Type B pancreatic cell (in vitro differentiated cells): ENCODE measurements at regions not wholly inside any gene's neighbourhood (a gene's known extent, or its start where the extent isn't known, plus 50 kb on each side); places are given as distances from the start of the nearest gene placed in this dataset.

Experiments
- DNase-seq: peaks from one replicate; pipeline ENCODE4 v3.0.0; 2021; ENCODE audit warnings: mixed read lengths; ENCODE audit not compliant: unreplicated experiment; ENCODE audit errors: extremely low spot score
- H3K27ac Mint-ChIP-seq: 2 replicates; pipeline ENCODE4 v1.8.0; 2021; ENCODE audit warnings: mild to moderate bottlenecking, mixed read lengths
- H3K27me3 Mint-ChIP-seq: 2 replicates; pipeline ENCODE4 v1.8.0; 2021; ENCODE audit warnings: mixed read lengths
- H3K36me3 Mint-ChIP-seq: 2 replicates; pipeline ENCODE4 v1.8.0; 2021; ENCODE audit warnings: mixed read lengths
- H3K4me1 Mint-ChIP-seq: one replicate; pipeline ENCODE4 v1.8.0; 2021; ENCODE audit warnings: mixed read lengths; ENCODE audit not compliant: unreplicated experiment
- H3K4me3 Mint-ChIP-seq: 2 replicates; pipeline ENCODE4 v1.8.0; 2021; ENCODE audit warnings: mild to moderate bottlenecking, mixed read lengths
- H3K9me3 Mint-ChIP-seq: 2 replicates; pipeline ENCODE4 v1.8.0; 2021; ENCODE audit warnings: mixed read lengths
- TF ChIP-seq, protein P1 (sequence below): fragments of 200-600 bp; sonication (generic); conservative IDR thresholded peaks from 2 replicates; pipeline ENCODE4 v1.5.0; 2021; ENCODE audit warnings: antibody characterized with exemption, mild to moderate bottlenecking

DNA sequence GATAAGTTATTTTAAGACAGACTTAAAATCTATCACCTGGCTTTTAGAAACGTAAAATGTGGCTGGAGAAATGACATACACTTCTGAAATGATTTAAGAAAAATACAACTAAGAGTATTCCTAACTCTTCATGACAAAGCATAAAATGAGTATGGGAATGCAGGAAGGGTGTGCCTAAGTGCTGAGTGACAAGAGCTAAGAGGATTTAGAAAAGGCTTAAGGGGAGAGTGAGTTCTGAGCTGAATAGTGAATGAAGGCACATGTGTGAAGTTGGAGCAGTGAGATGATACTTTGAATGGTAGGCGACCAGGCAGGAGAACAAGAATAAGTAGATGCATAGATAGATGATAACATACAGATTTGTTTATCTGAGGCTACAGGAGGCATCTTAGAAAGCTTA is 458.3 kb upstream of the TENM3 start:
- H3K27me3 Mint-ChIP-seq: no peaks in the 10 kb centered on the region
- no peak overlapping the region for H3K4me3 Mint-ChIP-seq
- H3K4me1 Mint-ChIP-seq: no peaks in the 10 kb centered on the region
- TF ChIP-seq, protein P1, sequence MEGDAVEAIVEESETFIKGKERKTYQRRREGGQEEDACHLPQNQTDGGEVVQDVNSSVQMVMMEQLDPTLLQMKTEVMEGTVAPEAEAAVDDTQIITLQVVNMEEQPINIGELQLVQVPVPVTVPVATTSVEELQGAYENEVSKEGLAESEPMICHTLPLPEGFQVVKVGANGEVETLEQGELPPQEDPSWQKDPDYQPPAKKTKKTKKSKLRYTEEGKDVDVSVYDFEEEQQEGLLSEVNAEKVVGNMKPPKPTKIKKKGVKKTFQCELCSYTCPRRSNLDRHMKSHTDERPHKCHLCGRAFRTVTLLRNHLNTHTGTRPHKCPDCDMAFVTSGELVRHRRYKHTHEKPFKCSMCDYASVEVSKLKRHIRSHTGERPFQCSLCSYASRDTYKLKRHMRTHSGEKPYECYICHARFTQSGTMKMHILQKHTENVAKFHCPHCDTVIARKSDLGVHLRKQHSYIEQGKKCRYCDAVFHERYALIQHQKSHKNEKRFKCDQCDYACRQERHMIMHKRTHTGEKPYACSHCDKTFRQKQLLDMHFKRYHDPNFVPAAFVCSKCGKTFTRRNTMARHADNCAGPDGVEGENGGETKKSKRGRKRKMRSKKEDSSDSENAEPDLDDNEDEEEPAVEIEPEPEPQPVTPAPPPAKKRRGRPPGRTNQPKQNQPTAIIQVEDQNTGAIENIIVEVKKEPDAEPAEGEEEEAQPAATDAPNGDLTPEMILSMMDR: no peak
- H3K36me3 Mint-ChIP-seq: no peaks in the 10 kb centered on the region
- H3K9me3 Mint-ChIP-seq: peaks cover 10% of the 10 kb centered on the region
- H3K27ac Mint-ChIP-seq: no peak overlapping the region
- no peak for DNase-seq

DNA sequence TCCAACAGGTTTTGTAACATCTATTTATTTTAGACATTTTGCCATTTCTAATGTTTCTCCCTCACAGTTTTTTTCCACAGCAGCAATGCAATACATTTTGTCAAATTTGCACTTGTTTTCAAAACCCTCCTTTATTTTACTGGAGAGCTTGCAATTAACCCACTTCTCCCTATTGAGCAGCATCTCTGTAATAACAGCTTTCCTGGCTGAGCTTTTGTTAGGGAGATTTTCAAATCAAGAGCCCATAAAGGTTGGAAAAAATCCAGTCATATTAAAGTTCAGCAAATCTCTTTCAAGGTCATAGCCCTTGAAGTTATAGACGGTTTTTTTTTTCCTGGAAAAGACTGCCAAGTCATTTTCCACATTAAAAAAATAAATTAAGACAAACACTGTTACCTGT is 450.6 kb upstream of the TENM3 start:
- no peak for DNase-seq
- H3K36me3 Mint-ChIP-seq: no peaks in the 10 kb centered on the region
- peaks cover 8% of the 10 kb centered on the region for H3K4me1 Mint-ChIP-seq
- H3K27ac Mint-ChIP-seq: no peak overlapping the region
- TF ChIP-seq, protein P1: no peak
- H3K9me3 Mint-ChIP-seq: peaks cover 6% of the 10 kb centered on the region
- H3K4me3 Mint-ChIP-seq: no peak overlapping the region
- H3K27me3 Mint-ChIP-seq: no peaks in the 10 kb centered on the region

DNA sequence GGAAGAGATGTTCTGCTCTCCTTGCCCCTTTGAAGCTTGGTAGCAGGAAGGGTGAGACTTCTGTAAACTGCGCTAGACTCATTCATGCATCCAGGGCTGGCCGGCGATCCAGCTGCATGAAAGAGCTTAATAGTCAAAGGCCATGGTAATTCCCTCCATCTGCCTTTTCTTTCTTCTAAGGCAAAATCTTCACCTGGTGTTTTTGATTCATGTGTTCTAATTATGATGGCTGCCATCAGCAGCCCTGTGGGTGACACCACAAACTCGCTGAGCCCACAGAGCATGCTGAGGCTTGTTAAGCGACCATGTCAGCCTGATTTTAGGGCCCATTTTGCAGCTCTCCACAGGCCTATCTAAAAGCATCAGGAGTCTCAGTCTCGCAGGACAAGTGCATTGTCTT is 450.1 kb upstream of the TENM3 start:
- Mint-ChIP-seq H3K36me3 (no peaks in the 10 kb centered on the region), H3K27ac (no peak overlapping the region), H3K9me3 (peaks cover 6% of the 10 kb centered on the region), H3K4me1 (peaks cover 8% of the 10 kb centered on the region), H3K27me3 (no peaks in the 10 kb centered on the region), H3K4me3 (no peak overlapping the region)
- no peak for DNase-seq
- TF ChIP-seq, protein P1: no peak

DNA sequence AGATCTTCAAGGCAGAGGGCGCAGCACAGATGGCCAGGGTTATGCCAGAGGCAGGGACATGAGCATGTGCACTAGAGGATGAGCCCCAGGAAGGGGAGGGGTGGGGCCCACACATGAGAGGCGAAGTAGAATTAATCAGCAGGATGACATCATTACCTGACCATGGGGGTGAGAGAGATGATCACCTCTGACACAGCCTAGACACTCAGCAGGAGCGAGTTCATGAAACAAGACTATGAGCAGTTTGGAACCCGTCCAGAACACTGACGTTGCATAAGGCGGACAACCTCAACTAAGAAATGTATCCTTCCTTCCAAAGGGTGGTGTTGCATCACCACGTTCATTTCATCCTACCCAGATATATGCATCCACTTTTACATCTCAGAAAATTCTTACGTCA is 446.7 kb upstream of the TENM3 start:
- Mint-ChIP-seq H3K27me3 (no peaks in the 10 kb centered on the region), H3K36me3 (no peaks in the 10 kb centered on the region), H3K27ac (no peak overlapping the region), H3K4me1 (peaks cover 8% of the 10 kb centered on the region), H3K9me3 (peaks cover 6% of the 10 kb centered on the region), H3K4me3 (no peak overlapping the region)
- no peak for DNase-seq
- TF ChIP-seq, protein P1: no peak

DNA sequence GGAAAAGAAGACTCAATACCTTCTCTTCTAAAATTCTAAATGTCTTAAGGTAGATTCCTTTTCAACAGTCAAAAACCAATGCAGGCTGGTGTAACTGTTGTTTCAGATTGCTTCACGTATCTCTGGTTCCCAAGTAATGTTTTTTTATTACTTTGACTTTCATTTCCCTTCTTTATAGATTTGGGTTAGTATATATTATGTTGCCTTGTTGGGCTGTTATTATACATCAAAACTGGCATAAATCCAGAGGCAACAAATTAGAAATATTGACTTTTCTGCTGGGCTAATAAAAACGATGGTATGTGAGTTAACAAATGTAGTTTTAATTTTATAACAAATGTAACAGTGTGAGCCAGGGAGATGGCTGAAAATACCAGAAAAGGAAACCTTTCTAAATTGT is 444.7 kb upstream of the TENM3 start:
- Mint-ChIP-seq H3K27ac (no peak overlapping the region), H3K4me1 (peaks cover 3% of the 10 kb centered on the region), H3K36me3 (no peaks in the 10 kb centered on the region), H3K27me3 (no peaks in the 10 kb centered on the region), H3K9me3 (peaks cover 6% of the 10 kb centered on the region), H3K4me3 (no peak overlapping the region)
- no peak for DNase-seq
- TF ChIP-seq, protein P1: no peak

DNA sequence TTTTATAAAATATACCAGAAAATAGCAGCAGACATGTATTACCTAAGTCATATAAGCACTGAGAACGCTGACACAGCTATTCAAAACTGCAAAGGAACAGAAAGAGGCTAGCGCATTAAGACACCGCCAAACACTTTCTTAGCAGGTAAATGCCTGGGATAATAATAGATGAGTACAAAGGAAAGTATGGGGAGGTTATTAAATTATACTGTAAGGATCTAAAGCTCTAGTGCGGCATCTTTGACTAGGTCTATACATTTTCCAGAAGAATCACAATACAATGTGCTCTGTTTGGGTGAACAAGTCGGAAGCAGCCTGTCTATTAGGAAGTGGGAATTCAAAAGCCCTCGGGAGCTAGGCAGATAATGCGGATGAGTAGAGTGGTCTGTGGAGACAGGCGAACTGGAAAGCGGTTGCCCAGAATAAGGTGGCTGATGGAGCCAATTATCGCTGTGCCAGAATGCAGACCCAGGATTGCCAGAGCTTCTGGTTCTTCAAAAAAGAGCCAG is 443.6 kb upstream of the TENM3 start:
- H3K4me3 Mint-ChIP-seq: no peak overlapping the region
- H3K4me1 Mint-ChIP-seq: peaks cover 3% of the 10 kb centered on the region
- no peaks in the 10 kb centered on the region for H3K36me3 Mint-ChIP-seq
- DNase-seq: no peak
- H3K9me3 Mint-ChIP-seq: peaks cover 6% of the 10 kb centered on the region
- no peaks in the 10 kb centered on the region for H3K27me3 Mint-ChIP-seq
- H3K27ac Mint-ChIP-seq: no peak overlapping the region
- TF ChIP-seq, protein P1: no peak
